ENCODE measurements at regions not wholly inside any gene's neighbourhood (a gene's known extent, or its start where the extent isn't known, plus 50 kb on each side); places are given as distances from the start of the nearest gene placed in this dataset.
"Not testable (repeated sequence)": the region's sequence is repeated elsewhere in the genome, so short reads cannot be mapped to it uniquely, and the experiment has no call there.

GRCh38 chrX:45804276-45804675, 603.6 kb upstream of the DIPK2B start:
- DNase-seq, result no peak

GRCh38 chrX:45803383-45803921, 602.8 kb upstream of the DIPK2B start:
- no peak for DNase-seq

- peak; percentile 0 for DNase-seq
These were observed 600.9 kb upstream of the DIPK2B start for GRCh38 chrX:45801554-45801953.

- DNase-seq, result not testable (repeated sequence)
These were observed 600.2 kb upstream of the DIPK2B start for GRCh38 chrX:45800746-45801453.

GRCh38 chrX:45799576-45799975, 598.9 kb upstream of the DIPK2B start:
- no peak for DNase-seq

- no peak for DNase-seq
These were observed 594.9 kb upstream of the DIPK2B start for GRCh38 chrX:45795546-45795945.

GRCh38 chrX:45794995-45795337, 594.3 kb upstream of the DIPK2B start:
- DNase-seq, result no peak

GRCh38 chrX:45794323-45794994, 593.8 kb upstream of the DIPK2B start:
- no peak for DNase-seq

- DNase-seq, result no peak
These were observed 588.3 kb upstream of the DIPK2B start for GRCh38 chrX:45788941-45789348.

GRCh38 chrX:45788315-45788714, 587.6 kb upstream of the DIPK2B start:
- no peak for DNase-seq

- DNase-seq, result no peak
These were observed 583.9 kb upstream of the DIPK2B start for GRCh38 chrX:45784590-45784989.

- no peak for DNase-seq
These were observed 582.3 kb upstream of the DIPK2B start for GRCh38 chrX:45783002-45783401.

- DNase-seq, result no peak
These were observed 581.4 kb upstream of the DIPK2B start for GRCh38 chrX:45781901-45782553.

- no peak for DNase-seq
These were observed 577.9 kb upstream of the DIPK2B start for GRCh38 chrX:45778616-45779015.

- no peak for DNase-seq
These were observed 576.7 kb upstream of the DIPK2B start for GRCh38 chrX:45777366-45777765.

GRCh38 chrX:45775468-45775867, 574.8 kb upstream of the DIPK2B start:
- no peak for DNase-seq

- DNase-seq, result no peak
These were observed 574.3 kb upstream of the DIPK2B start for GRCh38 chrX:45774961-45775360.

GRCh38 chrX:45773572-45773971, 572.9 kb upstream of the DIPK2B start:
- DNase-seq, result no peak

GRCh38 chrX:45771560-45772340, 571.1 kb upstream of the DIPK2B start:
- no peak for DNase-seq

- no peak for DNase-seq
These were observed 570.4 kb upstream of the DIPK2B start for GRCh38 chrX:45771114-45771513.

- no peak for DNase-seq
These were observed 569.3 kb upstream of the DIPK2B start for GRCh38 chrX:45769761-45770582.

- DNase-seq, result no peak
These were observed 568.1 kb upstream of the DIPK2B start for GRCh38 chrX:45768666-45769236.

Data from NCI-H2171 treated with DMSO at 0.1 percent for 48 hours (cell line).